ENCODE measurements at regions not wholly inside any gene's neighbourhood (a gene's known extent, or its start where the extent isn't known, plus 50 kb on each side); places are given as distances from the start of the nearest gene placed in this dataset.

DNA sequence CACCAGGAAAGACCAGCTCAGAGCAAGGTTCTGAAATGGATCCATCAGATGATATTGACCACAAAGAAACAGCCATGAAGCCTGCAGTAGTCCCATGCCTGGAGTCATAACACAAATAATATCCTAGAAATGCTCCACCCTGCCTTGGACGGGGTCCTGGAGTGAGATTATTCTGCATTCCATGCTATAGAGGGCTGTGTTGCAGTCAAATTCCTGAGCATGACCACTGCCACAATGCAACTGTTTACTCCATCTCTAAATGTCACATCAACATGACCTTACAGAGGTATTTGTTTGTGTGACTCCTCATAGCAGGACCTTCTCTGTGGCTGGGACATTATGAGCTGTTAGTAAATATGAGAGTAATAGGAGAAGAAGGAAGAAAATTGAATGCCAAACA is 257.5 kb upstream of the TCF21 start:
- no peak for DNase-seq (ENCODE audit: low read depth in 2 of 2)

DNA sequence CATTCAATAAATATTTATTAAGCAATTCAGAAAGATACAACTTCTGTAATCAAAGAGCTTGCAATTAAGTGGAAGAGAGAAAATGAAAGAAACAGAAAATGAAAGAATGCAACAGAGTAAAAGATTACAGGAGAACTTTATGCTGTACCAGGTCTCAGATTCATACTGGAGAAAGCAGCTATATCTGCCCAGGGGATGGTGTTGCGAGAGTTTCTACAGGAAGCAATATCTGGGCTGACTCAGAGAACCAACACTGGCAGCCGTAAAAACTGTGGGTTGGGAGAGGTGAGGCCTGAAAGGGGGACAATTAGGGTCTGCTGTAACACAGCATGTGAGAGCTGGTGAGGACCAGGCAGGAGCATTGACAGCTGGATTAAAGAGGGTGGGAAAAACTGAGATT is 256.7 kb upstream of the TCF21 start:
- DNase-seq (ENCODE audit: low read depth in 2 of 2): no peak

DNA sequence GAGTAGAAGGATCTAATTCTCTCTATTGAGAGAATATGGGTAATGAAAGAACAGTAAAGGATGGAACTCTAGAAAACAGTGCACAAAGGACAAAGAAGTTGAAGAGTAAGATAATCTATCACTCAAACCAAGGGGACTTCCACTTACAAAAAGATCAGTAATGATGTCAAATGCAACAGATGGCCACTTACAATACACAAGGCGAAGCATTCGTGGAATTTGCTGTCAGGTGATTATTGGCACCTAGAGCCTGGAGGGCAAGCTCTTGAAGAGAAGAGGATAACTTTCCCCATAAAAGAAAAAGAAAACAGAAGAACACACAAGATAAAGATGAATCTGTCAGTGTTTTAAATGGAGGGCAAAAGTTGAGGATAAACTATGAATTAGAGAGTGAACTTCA is 256.0 kb upstream of the TCF21 start:
- DNase-seq (ENCODE audit: low read depth in 2 of 2): no peak

DNA sequence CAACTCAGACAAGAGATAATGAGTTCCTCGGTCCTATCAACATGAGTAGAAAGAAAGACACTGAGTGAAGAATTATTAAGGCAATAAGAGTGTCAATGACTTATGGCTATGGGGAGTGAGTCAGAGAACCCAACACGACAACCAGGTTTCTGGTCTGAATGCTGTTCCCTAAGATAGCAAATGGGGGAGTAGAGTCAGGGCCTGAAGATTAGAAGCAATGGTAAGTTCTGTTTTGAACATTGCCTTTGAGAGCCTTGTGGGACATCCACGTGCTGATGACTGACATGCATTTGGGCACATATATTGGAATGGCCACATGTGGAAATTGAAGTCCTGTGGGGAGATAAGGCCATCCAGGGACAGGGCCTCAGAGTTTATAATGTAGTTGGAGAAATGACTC is 254.4 kb upstream of the TCF21 start:
- DNase-seq (ENCODE audit: low read depth in 2 of 2): no peak

DNA sequence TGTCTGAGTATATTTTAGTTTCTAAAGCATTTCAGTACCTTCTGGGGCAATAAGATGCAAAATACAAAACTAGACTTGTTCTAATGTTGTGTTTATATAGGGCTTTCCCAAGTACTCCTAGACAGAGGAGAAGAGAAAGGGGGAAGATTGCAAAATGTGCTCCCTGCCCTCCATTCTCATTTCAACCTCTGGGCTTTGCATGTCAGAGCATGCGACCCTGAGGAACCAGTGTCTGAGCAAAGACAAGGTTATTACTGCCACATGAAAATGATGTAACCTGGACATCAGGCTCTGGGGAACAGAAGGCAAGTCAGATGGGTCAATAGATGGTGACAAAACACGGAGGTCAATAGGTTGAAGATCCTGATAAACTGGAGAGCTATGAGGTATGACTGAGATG is 253.5 kb upstream of the TCF21 start:
- DNase-seq (ENCODE audit: low read depth in 2 of 2): no peak

DNA sequence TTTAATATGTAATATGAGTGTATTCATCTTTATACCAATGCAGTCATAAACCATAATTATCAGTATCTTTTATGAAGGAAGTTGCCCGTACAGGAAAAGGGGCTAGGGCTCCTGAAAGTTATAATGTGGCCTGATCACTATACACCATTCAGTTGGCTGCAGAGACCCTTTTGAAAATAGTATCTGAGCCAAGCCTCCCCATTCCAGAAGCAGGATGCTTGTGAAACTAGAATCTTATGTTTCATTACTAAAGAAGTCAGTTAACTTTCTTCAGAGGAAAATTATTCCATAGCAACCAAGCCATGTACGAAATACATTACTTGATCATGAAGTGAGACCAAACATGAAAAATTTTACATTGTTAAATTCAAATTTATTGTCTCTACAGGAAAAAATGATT is 251.5 kb upstream of the TCF21 start:
- no peak for DNase-seq (ENCODE audit: low read depth in 2 of 2)

DNA sequence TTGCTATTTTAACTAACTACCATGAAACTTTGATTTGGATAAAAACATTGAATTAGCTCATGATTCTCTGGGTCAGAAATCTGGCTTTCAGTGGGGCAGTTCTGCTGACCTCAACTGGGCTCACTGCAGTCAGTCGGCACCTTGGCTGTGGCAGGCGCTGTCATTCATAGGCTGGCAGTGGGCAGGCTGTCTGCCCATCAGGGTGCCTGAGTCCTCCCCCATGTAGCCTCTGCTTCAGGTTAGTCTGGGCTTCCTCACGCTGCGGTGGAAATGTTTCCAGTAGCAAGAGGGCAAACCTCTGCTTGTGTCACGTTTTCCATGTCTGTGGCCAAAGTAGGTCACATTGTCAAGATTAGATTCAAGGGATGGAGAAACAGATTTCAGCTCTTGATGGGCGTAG is 251.0 kb upstream of the TCF21 start:
- DNase-seq (ENCODE audit: low read depth in 2 of 2): no peak

DNA sequence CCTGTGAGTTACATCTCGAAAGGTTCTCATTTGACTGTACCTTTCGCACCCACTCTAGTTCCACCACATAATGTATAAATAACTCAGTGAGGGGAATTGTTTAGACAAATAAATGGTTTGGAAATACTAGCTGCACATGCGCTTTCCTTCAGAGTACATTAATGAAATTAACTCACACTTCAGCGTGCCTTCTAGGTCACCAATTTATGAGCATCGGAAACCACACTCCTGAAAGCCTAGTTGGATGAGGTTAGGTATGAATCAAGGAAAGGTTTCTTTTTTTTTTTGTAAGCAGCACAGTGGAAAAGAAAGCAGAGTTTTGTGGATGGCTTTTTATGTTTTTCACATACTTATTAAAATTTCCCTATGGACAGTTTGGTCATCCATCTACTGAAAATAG is 247.8 kb upstream of the TCF21 start:
- DNase-seq (ENCODE audit: low read depth in 2 of 2): no peak

DNA sequence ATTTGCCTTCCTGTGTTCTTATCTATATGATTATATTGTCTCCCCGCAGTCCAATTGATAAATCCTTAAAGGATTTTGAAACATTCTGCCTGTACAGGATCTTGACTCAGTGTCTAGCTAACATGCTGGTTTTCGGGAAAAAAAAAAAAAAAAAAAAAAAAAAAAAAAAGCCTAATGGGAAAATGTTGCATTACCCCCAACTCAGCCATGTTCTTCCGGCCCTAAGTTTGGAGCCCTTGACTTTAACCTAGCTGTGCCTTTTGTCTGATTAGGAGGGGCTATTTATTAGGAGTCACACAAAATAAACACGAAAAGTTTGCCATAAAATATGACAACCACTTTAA is 244.4 kb upstream of the TCF21 start:
- no peak for DNase-seq (ENCODE audit: low read depth in 2 of 2)

DNA sequence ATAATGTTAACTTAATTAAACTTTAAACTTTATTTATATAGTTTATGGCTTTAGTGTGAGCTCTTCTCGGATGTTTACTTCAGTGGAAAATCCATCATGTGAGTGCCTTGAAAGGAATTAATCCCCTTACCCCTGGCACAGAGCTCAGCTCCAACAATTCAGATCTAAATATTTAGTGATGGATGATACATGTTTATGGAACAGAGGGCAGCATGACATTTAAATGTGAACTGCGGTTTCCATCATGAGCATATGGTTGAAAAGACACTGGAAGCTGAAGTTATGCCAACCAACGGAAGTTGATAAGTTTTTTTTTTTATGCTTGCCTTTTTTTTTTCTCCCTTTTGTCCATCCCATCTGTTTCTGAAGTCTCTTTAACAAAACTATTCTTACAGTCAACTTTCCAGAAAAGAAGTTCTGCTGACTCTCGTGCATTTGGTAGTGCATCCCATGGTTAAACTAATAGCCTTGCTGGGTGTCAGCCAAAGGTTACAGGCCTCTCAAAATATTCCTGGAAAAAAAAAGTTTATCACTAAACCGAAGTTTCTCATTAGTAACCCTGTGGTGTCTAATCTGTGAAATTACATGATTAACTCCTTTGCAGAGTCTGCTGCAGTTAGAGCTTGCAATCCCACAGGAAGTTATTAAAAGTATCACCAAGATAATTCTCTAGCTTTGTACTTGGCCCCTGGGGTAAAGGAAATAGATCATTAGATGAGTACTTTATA is 243.9 kb upstream of the TCF21 start:
- no peak for DNase-seq (ENCODE audit: low read depth in 2 of 2)

DNA sequence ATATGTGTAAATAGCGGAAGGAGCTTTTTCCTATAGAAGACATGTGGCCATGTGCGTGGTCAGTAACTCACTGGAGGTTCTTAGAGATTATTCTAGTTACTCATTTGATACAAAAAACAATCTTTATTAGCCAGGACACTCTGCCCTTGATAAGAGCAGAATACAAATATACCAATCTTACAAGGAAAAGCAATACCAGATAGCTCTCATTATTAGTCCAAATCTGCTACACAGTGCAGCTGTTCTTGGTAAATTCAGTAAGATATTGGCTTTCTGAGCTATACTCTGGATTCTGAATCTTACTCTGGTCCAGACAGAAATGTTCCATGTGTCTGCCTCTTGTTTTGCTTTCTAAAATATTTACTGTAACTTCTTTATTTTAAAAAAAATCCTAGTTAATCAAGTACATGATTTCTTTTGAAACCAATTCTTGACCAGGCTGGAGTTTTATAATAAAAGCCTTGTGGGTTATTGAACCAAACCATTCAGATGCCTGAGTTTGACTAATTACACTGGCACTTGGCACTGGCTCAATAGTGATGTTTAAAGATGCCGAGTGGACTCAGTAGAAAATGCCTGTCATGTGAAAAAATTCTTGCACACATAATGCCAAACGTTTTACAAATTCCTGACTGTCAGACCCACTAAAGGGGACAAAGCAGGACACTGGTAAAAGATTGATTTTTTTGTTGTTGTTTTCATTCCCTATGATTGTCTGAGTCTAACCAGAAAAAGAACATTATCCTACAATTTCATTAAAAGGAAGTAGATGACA is 242.8 kb upstream of the TCF21 start:
- no peak for DNase-seq (ENCODE audit: low read depth in 2 of 2)

DNA sequence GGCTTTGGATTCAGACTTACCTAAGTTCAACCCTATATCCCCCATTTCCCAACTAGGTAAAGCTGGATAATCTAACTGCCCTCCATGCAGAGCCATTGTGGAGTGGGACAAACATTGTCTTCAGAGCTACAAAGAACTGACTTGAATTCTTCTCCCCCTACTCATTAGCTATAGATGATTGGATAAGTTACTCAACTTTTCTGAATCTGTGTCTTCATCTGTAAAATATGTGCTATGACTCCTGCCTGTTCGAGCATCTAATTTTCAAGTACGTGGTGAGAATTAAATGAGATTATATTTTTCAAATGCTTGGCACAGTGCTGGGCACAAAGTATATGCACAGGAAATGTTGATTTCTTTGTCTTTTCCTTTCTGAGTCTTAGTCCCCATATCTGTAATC is 240.3 kb upstream of the TCF21 start:
- DNase-seq (ENCODE audit: low read depth in 2 of 2): no peak

DNA sequence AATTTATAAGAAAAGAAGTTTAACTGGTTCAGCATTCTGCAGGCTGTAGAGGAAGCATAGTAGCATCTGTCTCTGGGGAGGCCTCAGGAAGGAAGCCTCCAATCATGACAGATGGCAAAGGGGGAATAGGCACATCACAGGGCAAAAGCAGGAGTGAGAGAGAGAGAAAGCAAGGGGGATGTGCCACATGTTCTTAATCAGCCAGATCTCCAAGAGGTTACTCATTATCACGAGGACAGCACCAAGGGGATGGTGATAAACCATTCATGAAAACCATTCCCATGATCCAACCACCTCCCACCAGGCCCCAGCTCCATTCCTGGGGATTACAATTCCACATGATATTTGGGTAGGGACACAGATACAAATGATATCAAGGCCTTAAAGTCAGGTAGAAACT is 217.5 kb upstream of the TCF21 start:
- no peak for DNase-seq (ENCODE audit: low read depth in 2 of 2)

DNA sequence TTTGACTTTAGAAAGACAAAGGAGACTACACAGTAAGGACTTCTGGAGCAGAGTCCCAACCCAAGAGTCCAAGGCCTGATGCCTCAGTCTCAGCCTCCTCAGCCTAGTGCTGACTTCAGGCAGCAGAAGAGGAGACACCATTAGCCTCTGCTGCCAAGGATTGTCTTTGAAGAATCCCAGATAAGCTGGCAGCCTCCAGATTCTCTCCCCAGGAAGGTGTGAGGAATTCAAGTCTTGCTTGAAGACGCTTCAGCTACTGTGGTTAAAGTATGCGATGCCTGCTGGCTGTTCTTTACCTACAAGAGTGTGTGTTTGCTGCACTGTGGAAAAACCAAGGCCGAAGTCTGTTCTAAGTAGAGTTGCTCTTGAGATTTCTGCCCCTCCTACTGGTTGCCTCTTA is 215.9 kb upstream of the TCF21 start:
- DNase-seq (ENCODE audit: low read depth in 2 of 2): no peak

DNA sequence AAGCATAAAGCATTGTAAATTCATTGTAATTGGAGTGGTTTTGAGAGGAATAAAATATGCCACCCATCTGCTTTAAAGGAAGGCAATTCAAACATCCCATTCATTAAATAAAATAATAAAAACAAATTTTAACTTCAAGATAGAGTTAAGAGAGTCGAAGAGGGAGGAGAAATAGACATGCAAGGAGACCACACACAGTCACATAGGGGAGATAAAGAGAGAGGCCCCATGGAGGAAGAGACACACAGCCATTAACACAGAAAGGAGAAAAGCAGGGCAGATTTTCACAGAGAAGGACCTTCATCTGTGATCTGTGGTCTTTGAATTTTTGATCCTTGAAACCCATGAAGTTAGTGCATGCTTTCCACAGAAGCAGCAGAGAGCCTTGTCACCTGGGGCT is 214.3 kb upstream of the TCF21 start:
- DNase-seq (ENCODE audit: low read depth in 2 of 2): no peak

DNA sequence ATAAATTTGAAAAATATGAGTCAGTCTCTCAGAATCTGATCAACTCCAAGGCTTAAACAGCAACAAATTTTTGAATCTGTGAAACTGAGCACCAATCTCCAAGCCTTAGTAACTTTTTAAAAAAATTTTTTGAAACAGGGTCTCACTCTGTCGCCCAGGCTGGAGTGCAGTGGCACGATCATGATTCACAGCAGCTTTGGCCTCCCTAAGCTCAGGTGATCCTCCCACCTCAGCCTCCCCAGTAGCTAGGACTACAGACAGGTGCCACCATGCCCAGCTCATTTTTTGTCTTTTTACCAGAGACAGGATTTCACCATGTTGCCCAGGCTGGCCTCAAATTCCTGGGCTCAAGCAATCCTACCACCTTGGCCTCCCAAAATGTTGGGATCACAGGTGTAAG is 207.9 kb upstream of the TCF21 start:
- DNase-seq (ENCODE audit: low read depth in 2 of 2): no peak

DNA sequence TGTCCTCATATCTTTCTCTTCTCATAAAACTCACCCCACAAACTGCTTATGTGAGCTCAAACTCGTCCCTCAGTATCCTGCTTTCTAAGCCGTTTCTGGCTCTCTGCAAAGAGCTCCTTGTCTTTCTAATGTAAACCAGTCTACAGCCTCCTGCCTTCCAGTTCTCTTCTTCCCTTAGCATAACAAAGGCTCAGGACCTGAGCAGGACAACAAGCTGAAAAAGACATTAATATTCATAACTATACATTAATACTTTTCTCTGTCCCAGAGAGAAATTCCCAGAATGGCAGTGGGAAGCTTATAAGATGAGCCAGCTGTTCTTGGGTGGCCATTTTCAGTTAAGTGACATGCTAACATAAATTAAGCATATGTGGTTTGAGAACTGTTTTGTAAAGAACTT is 207.0 kb upstream of the TCF21 start:
- no peak for DNase-seq (ENCODE audit: low read depth in 2 of 2)

DNA sequence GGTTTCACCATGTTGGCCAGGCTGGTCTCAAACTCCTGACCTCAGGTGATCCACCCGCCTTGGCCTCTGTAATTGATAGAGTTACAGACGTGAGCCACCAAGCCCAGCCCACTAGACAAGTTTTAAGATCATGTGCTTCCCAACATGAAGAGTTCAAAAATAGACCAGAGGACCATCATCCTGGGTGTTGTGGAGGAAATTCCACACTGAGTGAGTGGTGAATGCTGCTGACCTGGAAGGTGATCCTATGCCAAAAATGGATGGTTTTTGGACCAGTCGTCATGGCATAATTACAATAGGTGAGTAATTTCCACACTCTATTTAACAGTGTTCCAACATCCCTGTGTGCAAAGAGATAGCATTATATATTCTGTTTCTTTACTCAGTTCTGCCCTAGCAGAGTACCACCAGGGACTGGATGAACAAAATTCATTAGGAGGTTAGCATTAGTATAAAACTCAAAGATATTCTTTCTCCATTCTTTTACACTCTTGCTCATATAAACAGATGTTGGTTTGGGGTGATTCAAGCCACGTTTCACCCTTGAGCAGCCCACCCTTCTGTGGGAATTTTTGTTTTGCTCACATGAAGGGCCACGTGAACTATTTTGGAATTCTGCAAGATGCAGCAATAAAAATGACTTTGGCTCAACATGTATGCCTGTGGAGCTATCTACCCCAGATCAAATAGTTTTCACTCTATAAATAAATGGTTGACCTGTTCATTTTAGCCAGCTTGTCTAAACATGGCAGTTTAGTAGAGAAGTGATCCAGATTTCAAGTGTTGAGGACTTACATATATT is 206.2 kb upstream of the TCF21 start:
- DNase-seq (ENCODE audit: low read depth in 2 of 2): no peak

DNA sequence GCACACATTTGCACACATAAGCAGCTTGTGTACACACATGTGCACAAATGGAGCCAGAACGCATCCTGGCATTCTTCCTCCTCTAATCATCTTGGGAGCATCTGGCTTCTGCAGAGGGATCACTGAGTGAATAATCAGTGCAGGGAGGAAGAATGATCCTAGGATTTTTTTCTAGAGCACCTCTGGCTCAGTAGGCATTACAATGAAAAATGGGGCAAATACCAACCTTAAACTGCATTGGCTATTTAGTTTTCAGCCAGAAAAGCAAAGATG is 205.7 kb upstream of the TCF21 start:
- DNase-seq (ENCODE audit: low read depth in 2 of 2): no peak

DNA sequence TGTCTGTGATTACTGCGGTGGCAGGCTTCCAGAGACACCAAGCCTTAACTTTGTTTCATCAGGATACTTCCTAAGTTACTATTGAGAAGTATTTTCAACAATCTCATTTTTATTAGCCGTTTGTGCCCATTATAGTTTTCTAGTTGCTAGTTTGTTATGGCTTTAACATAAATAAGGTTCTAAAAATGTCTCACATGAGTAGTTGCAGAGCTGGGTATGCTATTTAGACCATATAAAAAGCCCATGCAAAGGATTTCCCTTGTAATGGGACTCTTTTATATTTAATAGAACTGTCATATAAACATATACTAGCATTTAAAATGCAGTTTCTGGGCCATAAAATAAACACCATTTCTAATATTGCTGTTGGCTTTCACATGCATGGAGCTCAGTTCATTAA is 205.3 kb upstream of the TCF21 start:
- no peak for DNase-seq (ENCODE audit: low read depth in 2 of 2)

DNA sequence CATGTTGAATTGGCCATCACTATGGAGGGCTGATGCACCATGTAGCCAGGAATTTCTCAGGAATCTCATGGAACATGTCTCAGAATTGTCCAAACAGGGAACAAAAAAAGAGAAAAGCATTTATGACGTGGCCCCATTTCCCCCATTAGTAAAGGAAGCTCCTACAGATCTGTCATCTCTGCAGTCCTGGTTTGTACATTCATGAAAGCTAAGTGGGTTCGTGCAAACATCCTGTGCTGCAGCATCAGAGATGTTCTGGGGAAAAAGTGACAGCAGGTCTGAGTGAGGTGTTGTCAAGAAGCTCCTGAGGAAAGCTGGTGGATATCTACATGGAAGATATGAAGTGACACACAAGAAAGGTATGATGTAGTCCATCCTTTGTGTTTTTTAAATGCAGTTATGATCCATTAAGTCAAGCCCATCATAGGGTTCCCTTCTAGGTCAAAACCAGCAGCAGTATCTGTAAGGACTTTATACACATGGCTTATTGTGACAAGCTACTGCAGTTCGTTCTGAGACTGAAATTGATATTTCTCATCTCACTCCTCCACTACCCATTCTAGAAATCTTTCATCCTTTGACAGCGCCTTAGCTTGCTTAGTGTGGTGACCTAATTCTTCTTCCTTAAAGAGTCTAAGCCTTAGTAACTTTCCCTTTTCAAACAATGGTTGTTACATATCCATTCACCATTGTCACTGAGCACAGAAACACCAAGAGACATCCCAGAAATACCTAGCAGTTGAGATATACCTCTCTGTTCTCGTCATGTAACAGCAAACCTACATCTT is 200.0 kb upstream of the TCF21 start:
- DNase-seq (ENCODE audit: low read depth in 2 of 2): no peak

DNA sequence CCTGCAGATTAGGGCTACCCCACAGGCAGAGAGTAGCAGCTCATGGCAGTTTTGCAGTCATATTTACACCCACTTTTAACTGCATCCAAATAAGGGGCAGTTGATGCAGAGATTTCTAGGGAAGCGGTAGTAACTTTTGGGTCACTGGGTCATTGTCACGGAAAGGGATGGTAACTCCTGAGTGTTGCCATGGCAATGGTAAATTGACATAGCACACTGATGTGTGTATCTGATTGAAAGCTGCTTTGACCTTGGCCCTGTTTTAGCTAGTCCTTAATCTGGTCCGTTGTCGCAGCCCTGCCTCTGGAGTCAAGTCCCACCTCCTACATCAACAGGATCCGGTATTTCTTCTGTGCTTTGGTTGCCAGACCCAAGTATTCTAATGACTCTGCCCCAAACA is 199.1 kb upstream of the TCF21 start:
- no peak for DNase-seq (ENCODE audit: low read depth in 2 of 2)
